GM21723 (cell line): ENCODE measurements at regions not wholly inside any gene's neighbourhood (a gene's known extent, or its start where the extent isn't known, plus 50 kb on each side); places are given as distances from the start of the nearest gene placed in this dataset.
"Not testable (repeated sequence)": the region's sequence is repeated elsewhere in the genome, so short reads cannot be mapped to it uniquely, and the experiment has no call there.

Experiments
- ATAC-seq: cut with Tn5 transposase; IDR thresholded peaks from one replicate; pipeline ENCODE4 v1.9.1; 2021; ENCODE audit warnings: mild to moderate bottlenecking, moderate library complexity; ENCODE audit not compliant: unreplicated experiment

DNA sequence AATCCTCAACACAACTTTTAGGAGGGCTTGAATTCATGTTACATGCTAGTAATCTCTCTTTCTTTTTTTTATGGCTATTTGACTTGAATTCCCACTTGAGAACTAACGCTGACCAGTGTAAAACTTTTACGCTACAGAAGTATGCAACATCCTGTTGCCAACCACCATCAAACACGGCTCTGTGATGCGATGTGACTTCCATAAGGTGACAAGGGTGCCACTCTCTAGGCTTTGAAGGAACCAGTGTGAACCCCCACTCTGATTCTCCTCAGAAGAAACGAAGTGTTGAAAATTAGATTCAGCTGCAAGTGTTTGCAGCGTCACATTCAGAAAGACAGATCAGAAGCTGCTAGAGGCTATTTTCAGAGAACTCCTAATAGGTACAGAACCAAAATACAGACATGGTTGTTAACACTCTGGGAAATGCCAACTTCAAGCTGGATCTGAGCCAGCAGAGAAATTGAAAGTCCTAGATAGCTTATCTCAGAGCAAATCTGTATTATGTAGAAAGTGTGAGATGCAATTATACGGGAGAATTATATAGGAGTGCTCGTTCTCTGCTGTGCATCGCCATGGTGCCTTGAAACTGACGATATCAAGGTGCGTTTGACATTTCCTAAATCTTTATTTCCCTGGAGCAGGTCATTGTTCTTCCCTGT is 271.2 kb downstream of the LPIN1 start:
- ATAC-seq, result no peak

DNA sequence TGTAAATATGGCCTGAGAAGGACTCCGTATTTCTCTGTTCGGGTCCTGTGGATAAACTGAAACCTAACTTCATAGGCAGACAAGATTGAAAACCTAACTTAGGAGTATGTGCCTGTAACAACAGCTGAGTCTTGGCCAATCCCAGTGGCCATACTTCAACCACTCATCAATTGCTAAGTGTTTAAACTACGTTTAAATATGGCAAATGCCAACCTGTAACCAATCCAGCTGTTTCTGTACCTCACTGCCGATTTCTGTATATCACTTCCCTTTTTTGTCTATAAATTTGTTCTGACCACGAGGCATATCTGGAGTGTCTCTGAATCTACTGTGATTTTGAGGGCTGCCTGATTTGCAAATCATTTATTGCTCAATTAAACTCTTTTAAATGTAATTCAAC is 272.3 kb downstream of the LPIN1 start:
- not testable (repeated sequence) for ATAC-seq

GRCh38 chr2:12020833-12021469 is 274.5 kb downstream of the LPIN1 start:
- no peak for ATAC-seq

- ATAC-seq, result not testable (repeated sequence)
These were observed 277.9 kb downstream of the LPIN1 start for GRCh38 chr2:12024197-12024907.

DNA sequence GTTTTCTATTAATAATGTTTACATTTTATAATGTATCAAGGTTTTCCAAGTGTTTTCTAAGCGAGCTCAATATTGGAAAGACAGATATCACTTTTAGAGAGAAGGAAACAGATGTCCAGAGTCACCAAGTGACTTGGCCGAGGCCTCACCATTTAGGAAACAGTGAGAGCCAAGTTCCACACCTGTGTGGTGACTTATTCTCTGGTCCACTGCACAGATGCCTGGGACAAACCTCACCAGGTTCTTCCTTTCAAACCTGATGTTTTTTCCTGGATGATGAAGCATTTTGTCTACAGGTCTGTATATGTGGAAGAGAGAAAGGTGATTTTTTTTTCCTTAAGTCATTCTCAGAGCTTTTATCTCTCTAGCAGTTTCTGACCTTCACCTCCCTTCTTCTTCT is 280.7 kb downstream of the LPIN1 start:
- no peak for ATAC-seq

- ATAC-seq, result peak; percentile 14
These were observed 285.4 kb downstream of the LPIN1 start for GRCh38 chr2:12031866-12032265.

DNA sequence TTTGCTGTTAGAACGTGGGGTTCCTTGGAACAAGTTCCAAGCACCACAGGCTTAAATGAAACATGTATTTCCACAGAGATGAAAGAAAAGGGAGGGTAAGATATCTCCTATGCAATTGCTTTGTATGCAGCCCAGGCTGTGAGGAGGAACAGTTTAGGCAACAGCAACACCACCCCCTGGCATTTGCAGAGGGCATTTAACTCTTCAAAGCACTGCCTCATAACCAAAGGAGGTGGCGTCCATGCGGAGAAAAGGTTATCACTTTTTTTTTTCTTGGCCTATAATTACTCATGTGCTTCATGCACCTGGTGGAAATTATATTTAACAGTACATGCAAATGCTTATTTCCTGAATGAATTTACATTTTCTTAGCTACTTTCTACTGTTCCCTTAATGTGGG is 286.0 kb downstream of the LPIN1 start:
- peak; percentile 78 for ATAC-seq

GRCh38 chr2:12032975-12033374 is 286.5 kb downstream of the LPIN1 start:
- ATAC-seq, result peak; percentile 12

DNA sequence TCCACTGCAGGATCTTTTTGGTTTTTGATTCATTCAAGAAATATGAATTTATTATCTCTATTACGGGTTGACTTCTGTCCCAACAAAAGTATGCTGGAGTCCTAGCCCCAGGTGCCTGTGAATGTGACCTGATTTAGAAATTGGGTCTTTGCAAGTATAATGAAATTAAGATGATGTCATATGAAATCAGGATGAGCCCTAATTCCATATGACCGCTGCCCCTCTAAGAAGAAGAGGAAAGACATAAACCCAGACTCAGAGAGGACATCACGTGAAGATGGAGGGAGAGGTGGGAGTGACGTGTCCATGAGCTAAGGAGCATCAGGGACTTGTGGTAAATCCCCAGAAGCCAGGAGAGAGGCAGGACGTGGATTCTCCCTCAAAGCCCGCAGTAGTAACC is 287.1 kb downstream of the LPIN1 start:
- no peak for ATAC-seq

GRCh38 chr2:12034382-12034781 is 287.9 kb downstream of the LPIN1 start:
- no peak for ATAC-seq

- no peak for ATAC-seq
These were observed 288.7 kb downstream of the LPIN1 start for GRCh38 chr2:12035029-12035720.

DNA sequence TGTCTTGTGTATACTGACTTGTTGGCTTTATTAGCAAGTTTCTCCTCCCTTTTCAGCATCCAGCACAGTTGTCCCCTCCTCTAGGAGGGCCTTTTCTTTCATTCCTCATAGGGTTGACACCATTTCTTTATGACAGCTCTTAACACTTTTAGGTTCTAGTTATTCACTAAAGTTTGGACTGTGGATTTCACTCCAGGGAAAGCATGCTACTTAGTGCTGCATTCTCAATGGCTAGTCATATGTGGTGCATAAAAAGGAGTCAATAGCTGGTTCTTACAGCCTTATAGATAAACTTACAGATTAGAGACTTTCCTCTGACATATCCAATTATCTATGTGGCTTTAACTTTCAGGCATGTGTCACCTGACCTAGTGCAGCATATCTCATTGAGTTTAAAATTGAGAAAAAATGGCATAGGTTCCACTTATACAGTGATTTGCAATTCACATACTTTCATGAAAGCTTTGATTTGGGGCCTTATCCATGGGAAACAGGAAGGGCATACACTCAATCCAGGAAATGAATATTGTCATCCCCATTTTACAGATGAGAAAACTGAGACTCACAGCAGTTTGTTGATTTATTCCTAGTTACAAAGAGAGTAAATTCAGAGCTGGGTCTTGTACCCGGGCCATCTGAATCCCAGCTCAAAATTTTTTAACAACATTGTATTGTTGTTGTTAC is 289.7 kb downstream of the LPIN1 start:
- ATAC-seq, result no peak

GRCh38 chr2:12036640-12036983 is 290.2 kb downstream of the LPIN1 start:
- ATAC-seq, result no peak

DNA sequence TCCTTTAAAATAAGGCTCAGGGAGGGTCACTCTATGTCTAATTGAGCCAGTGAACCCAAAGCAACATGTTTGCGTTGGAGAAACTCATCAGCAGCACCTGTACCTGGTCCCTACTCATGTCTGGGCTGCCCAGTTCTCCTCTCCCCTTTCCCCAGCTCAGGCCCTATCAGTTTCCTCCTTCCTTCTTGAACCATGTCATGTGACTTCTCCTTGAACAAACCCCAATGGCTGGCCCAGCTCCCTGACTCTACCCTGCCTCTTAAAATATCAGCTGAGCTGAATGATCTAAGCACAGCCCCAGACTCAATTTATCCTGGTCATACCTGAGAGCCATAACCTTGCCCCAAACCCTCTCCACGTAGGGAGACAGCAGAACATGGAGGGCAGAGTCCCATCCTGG is 290.9 kb downstream of the LPIN1 start:
- no peak for ATAC-seq

- no peak for ATAC-seq
These were observed 294.8 kb downstream of the LPIN1 start for GRCh38 chr2:12041236-12041635.

GRCh38 chr2:12043131-12043530 is 296.7 kb downstream of the LPIN1 start:
- ATAC-seq, result no peak

GRCh38 chr2:12044857-12045256 is 298.4 kb downstream of the LPIN1 start:
- peak; percentile 55 for ATAC-seq

DNA sequence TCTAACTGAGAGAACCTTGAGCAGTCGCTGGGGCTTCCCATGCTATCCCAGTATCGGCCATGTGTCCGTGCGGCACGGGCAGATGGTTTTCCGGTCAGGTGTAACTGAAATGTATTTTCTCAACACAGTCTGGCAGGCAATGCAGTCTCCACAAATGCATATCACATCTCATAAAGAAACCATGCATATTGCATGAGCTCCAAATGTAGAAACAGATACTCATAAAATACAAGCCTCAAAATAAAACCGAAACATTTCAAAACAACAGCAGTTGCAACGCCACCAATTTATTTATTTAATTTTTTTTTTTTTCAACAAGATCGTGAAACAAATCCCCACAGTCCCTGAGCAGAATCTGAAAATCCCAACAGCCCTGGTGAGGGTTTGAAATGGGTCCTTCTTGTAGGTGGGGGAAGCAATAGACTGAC is 299.4 kb downstream of the LPIN1 start:
- peak; percentile 60 for ATAC-seq

DNA sequence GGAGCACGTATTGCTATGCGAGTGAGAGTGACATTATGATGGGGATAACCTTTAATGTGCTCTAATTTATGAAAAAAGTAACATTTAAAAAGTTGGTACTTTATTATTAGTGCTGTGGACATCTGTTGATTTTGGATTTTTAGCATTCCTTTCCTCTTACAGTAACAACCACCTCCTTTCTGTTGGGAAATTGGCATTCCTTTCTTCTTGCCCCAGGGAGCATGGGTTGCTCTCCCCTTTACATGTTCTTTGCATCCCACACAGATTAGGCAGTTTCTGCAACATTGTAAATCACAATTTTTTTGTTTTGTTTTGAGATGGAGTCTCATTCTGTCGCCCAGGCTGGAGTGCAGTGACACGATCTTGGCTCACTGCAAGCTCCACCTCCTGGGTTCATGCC is 300.2 kb downstream of the LPIN1 start:
- no peak for ATAC-seq

- no peak for ATAC-seq
These were observed 301.3 kb downstream of the LPIN1 start for GRCh38 chr2:12047761-12048160.

DNA sequence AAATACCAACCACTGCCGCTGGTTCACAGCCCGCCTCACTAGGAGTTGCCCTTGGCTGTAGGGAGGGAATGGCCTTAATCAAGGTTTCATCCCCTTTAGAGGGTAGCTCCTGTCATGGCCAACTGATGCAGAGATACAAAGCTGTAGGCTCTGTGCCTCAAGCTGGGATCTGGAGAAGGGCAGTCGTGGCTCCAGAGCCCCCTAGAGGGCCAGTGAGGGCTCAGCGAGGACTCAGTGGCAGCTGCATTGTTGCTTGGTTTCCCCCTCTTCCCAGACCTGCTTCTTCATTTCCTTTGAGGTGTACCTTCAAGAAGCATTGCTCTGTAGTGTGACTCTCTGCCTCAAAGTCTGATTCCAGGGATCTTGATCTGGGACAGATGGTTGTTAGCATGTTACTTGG is 302.1 kb downstream of the LPIN1 start:
- no peak for ATAC-seq
